Progenitor cell of endocrine pancreas (in vitro differentiated cells): ENCODE measurements at regions not wholly inside any gene's neighbourhood (a gene's known extent, or its start where the extent isn't known, plus 50 kb on each side); places are given as distances from the start of the nearest gene placed in this dataset.

Experiments used
- DNase-seq: peaks from one replicate; pipeline ENCODE4 v3.0.0; 2021; ENCODE audit warnings: low spot score; ENCODE audit not compliant: unreplicated experiment
- H3K27ac Mint-ChIP-seq: 2 replicates; pipeline ENCODE4 v1.8.0; 2021; ENCODE audit warnings: mild to moderate bottlenecking, moderate library complexity, mixed read lengths
- H3K27me3 Mint-ChIP-seq: 2 replicates; pipeline ENCODE4 v1.8.0; 2021; ENCODE audit warnings: mixed read lengths
- H3K36me3 Mint-ChIP-seq: 2 replicates; pipeline ENCODE4 v1.8.0; 2022; ENCODE audit warnings: mixed read lengths; ENCODE audit not compliant: insufficient read depth
- H3K4me1 Mint-ChIP-seq: 2 replicates; pipeline ENCODE4 v1.8.0; 2021; ENCODE audit warnings: low read depth, mixed read lengths
- H3K4me3 Mint-ChIP-seq: 2 replicates; pipeline ENCODE4 v1.8.0; 2021; ENCODE audit warnings: low read depth, mild to moderate bottlenecking, moderate library complexity, mixed read lengths
- H3K9me3 Mint-ChIP-seq: 2 replicates; pipeline ENCODE4 v1.8.0; 2021; ENCODE audit warnings: low read depth, mixed read lengths
- CTCF ChIP-seq: fragments of 200-600 bp; sonication (generic); IDR thresholded peaks from one replicate; pipeline ENCODE4 v1.5.0; 2021; ENCODE audit warnings: antibody characterized with exemption, mild to moderate bottlenecking; ENCODE audit not compliant: unreplicated experiment

DNA sequence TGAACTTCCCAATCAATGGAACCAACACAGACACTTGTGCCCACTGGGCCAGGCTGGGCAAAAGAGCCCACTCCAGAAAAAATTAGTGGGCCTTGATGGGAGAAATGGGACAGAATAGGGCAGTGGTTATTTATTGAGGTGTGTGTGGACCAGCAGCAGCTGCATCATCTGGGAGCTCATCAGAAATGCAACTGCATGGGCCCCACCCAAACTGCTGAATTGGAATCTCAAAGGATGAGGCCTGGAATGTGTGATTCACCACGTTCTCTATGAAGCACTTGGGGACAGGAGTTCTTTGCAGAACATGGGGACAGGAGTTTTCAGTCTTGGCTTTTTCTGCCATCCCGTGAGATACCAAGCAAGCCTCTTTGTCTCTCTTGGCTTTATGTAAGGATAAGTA lies 255.6 kb upstream of the PLET1 start:
- Mint-ChIP-seq H3K36me3 (no peaks in the 10 kb centered on the region), H3K4me1 (no peaks in the 10 kb centered on the region), H3K27ac (no peak overlapping the region), H3K4me3 (no peak overlapping the region), H3K9me3 (no peaks in the 10 kb centered on the region), H3K27me3 (no peaks in the 10 kb centered on the region)
- TF ChIP-seq CTCF: no peak
- DNase-seq: no peak

GRCh38 chr11:112516755-112517154 lies 256.1 kb upstream of the PLET1 start:
- no peaks in the 10 kb centered on the region for H3K9me3 Mint-ChIP-seq
- TF ChIP-seq CTCF: no peak
- no peak overlapping the region for H3K4me3 Mint-ChIP-seq
- no peak for DNase-seq
- H3K27ac Mint-ChIP-seq: no peak overlapping the region
- no peaks in the 10 kb centered on the region for H3K27me3 Mint-ChIP-seq
- H3K36me3 Mint-ChIP-seq: no peaks in the 10 kb centered on the region
- no peaks in the 10 kb centered on the region for H3K4me1 Mint-ChIP-seq

GRCh38 chr11:112518371-112518770 lies 257.7 kb upstream of the PLET1 start:
- H3K36me3 Mint-ChIP-seq: no peaks in the 10 kb centered on the region
- H3K4me3 Mint-ChIP-seq: no peak overlapping the region
- TF ChIP-seq CTCF: no peak
- no peak for DNase-seq
- no peaks in the 10 kb centered on the region for H3K27me3 Mint-ChIP-seq
- peaks cover 6% of the 10 kb centered on the region for H3K4me1 Mint-ChIP-seq
- no peaks in the 10 kb centered on the region for H3K9me3 Mint-ChIP-seq
- H3K27ac Mint-ChIP-seq: no peak overlapping the region

- no peaks in the 10 kb centered on the region for H3K9me3 Mint-ChIP-seq
- no peak for DNase-seq
- peaks cover 9% of the 10 kb centered on the region for H3K4me1 Mint-ChIP-seq
- no peaks in the 10 kb centered on the region for H3K36me3 Mint-ChIP-seq
- no peak overlapping the region for H3K4me3 Mint-ChIP-seq
- H3K27ac Mint-ChIP-seq: no peak overlapping the region
- peaks cover 3% of the 10 kb centered on the region for H3K27me3 Mint-ChIP-seq
- TF ChIP-seq CTCF: no peak
These were observed 259.1 kb upstream of the PLET1 start for GRCh38 chr11:112519751-112520150.

GRCh38 chr11:112520354-112520753 lies 259.7 kb upstream of the PLET1 start:
- DNase-seq: no peak

More at GRCh38 chr11:112520354-112520753, 259.7 kb upstream of the PLET1 start:
- no peaks in the 10 kb centered on the region for H3K9me3 Mint-ChIP-seq
- H3K4me3 Mint-ChIP-seq: no peak overlapping the region
- no peak for TF ChIP-seq CTCF
- H3K36me3 Mint-ChIP-seq: no peaks in the 10 kb centered on the region
- H3K27me3 Mint-ChIP-seq: peaks cover 3% of the 10 kb centered on the region
- H3K4me1 Mint-ChIP-seq: peaks cover 9% of the 10 kb centered on the region
- no peak overlapping the region for H3K27ac Mint-ChIP-seq
